Tibial nerve (tissue), 4 donors: ENCODE measurements at regions not wholly inside any gene's neighbourhood (a gene's known extent, or its start where the extent isn't known, plus 50 kb on each side); places are given as distances from the start of the nearest gene placed in this dataset.
"Not testable (repeated sequence)": the region's sequence is repeated elsewhere in the genome, so short reads cannot be mapped to it uniquely, and the experiment has no call there.

Experiments used
- DNase-seq, 2 donors: peaks; one replicate each; pipeline ENCODE4 v3.0.0-alpha.2; 2019; ENCODE audit warnings: low spot score in 2 of 2
- H3K27ac ChIP-seq, 4 donors: fragments of 200-600 bp; sonication (generic) in 3 of 4; one replicate each; pipeline ENCODE4 v1.5.1; 2017 to 2019; ENCODE audit warnings: mild to moderate bottlenecking in 1 of 4
- H3K27me3 ChIP-seq, 2 donors: fragments of 200-600 bp; sonication (generic) in 1 of 2; one replicate each; pipeline versions ENCODE4 v1.5.1 to v1.6.0; 2017 to 2019
- H3K36me3 ChIP-seq, 3 donors: fragments of 200-600 bp; sonication (generic); one replicate each; pipeline ENCODE4 v1.5.1; 2018 to 2019
- H3K4me1 ChIP-seq, 4 donors: fragments of 200-600 bp; sonication (generic) in 3 of 4; one replicate each; pipeline ENCODE4 v1.5.1; 2017 to 2019
- H3K4me3 ChIP-seq, 4 donors: fragments of 200-600 bp; sonication (generic) in 3 of 4; one replicate each; pipeline ENCODE4 v1.5.1; 2017 to 2019; ENCODE audit warnings: mild to moderate bottlenecking in 1 of 4, moderate library complexity in 1 of 4
- H3K9me3 ChIP-seq, 4 donors: fragments of 200-600 bp; sonication (generic) in 3 of 4; one replicate each; pipeline ENCODE4 v1.5.1; 2017 to 2019
- EP300 ChIP-seq, 2 donors: sonication (generic); formaldehyde crosslinking; IDR thresholded peaks; one replicate each; pipeline ENCODE4 v1.6.1; 2017; ENCODE audit warnings: antibody characterized with exemption in 2 of 2, mild to moderate bottlenecking in 1 of 2
- POLR2A ChIP-seq, 2 donors: fragments of 450-650 bp; IDR thresholded peaks; one replicate each; pipeline ENCODE4 v1.6.1; 2017; ENCODE audit warnings: antibody characterized with exemption in 2 of 2, mild to moderate bottlenecking in 2 of 2, moderate library complexity in 2 of 2
- WGBS, 2 donors: methylation state at CpG; one replicate each; pipeline ENCODE4 v1.1.5; 2018; 5-methylcytosine and 5-hydroxymethylcytosine counted together
- TF ChIP-seq, protein P1 (sequence below), 5 experiments: fragments of 200-600 bp in 3 of 5; fragments of 450-650 bp in 2 of 5; sonication (generic) in 3 of 5; IDR thresholded peaks; one replicate each; pipeline ENCODE4 v1.5.1; 2016 to 2019; ENCODE audit warnings: antibody characterized with exemption in 5 of 5, mild to moderate bottlenecking in 3 of 5, moderate library complexity in 2 of 5

DNA sequence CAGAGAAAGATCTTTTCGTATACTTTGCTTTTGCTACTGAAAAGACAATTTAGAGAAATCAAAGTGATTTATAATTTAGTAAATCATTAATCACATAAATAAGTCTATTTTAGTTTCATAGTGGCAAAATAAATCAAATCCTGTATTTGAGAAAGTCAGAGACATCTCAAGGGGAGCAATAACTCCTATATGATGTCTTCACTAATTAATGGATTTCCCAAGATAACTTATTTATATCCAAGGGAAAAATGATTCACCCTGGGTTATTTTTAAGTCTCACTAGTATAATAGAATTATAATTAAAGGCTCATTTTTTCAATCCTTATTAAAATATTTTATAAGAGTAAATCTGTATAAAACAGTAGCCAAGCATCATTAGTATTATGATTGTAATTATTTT lies 177.8 kb upstream of the GIMD1 start:
- H3K27me3 ChIP-seq: no peaks in the 10 kb centered on the region
- no peaks in the 10 kb centered on the region for H3K36me3 ChIP-seq
- H3K9me3 ChIP-seq: no peaks in the 10 kb centered on the region
- no peak overlapping the region for H3K4me3 ChIP-seq
- no peaks in the 10 kb centered on the region for H3K4me1 ChIP-seq
- DNase-seq: no peak
- TF ChIP-seq EP300 (IDR thresholded peaks at IDR 0.05) (no peak), POLR2A (IDR thresholded peaks at IDR 0.05) (no peak)
- TF ChIP-seq, protein P1, sequence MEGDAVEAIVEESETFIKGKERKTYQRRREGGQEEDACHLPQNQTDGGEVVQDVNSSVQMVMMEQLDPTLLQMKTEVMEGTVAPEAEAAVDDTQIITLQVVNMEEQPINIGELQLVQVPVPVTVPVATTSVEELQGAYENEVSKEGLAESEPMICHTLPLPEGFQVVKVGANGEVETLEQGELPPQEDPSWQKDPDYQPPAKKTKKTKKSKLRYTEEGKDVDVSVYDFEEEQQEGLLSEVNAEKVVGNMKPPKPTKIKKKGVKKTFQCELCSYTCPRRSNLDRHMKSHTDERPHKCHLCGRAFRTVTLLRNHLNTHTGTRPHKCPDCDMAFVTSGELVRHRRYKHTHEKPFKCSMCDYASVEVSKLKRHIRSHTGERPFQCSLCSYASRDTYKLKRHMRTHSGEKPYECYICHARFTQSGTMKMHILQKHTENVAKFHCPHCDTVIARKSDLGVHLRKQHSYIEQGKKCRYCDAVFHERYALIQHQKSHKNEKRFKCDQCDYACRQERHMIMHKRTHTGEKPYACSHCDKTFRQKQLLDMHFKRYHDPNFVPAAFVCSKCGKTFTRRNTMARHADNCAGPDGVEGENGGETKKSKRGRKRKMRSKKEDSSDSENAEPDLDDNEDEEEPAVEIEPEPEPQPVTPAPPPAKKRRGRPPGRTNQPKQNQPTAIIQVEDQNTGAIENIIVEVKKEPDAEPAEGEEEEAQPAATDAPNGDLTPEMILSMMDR (IDR thresholded peaks at IDR 0.05): no peak
- H3K27ac ChIP-seq: no peak overlapping the region
- 83 to 88% methylated on average over 1 of the region's 1 CpG for WGBS, 2 donors

DNA sequence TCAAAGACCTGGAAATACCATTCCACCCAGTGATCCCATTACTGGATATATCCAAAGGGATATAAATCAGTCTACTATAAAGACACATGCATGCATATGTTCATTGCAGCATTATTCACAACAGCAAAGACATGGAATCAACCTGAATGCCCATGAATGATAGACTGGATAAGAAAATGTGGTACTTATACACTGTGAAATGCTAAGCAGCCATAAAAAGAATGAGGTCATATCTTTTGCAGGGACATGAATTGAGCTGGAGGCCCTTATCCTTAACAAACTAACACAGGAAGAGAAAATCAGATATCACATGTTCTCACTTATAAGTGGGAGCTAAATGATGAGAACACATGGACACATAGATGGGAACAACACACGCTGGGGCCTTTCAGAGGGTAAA lies 174.0 kb upstream of the GIMD1 start:
- not testable (repeated sequence) for H3K36me3 ChIP-seq, H3K9me3 ChIP-seq, H3K27ac ChIP-seq, H3K4me3 ChIP-seq, H3K4me1 ChIP-seq, DNase-seq, H3K27me3 ChIP-seq
- 76 to 89% methylated on average over 1 of the region's 1 CpG for WGBS, 2 donors

DNA sequence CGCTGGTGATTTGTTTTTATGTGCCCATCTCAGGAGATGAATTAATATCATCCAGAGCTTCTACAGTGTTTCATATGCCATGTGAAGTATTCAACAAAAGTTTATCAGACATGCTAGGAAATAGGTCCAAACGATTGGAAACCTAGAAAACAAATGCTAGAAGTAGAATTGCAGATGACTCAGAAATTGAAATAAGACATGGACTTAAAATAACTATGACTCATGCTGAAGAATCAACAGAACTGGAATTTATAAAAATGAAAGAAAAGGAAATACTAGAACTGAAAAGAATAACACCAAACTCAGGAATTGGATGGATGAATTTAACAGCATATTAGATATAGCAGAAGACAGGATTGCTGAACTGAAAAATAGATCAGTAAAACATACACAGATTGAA lies 172.7 kb upstream of the GIMD1 start:
- Histone ChIP-seq H3K27ac (no peak overlapping the region), H3K9me3 (no peaks in the 10 kb centered on the region), H3K27me3 (no peaks in the 10 kb centered on the region), H3K4me1 (no peaks in the 10 kb centered on the region), H3K4me3 (no peak overlapping the region), H3K36me3 (no peaks in the 10 kb centered on the region)
- no peak for DNase-seq
- 65 to 70% methylated on average over 2 of the region's 2 CpGs for WGBS, 2 donors
- TF ChIP-seq POLR2A (IDR thresholded peaks at IDR 0.05) (no peak), EP300 (IDR thresholded peaks at IDR 0.05) (no peak)
- TF ChIP-seq, protein P1 (IDR thresholded peaks at IDR 0.05): no peak

DNA sequence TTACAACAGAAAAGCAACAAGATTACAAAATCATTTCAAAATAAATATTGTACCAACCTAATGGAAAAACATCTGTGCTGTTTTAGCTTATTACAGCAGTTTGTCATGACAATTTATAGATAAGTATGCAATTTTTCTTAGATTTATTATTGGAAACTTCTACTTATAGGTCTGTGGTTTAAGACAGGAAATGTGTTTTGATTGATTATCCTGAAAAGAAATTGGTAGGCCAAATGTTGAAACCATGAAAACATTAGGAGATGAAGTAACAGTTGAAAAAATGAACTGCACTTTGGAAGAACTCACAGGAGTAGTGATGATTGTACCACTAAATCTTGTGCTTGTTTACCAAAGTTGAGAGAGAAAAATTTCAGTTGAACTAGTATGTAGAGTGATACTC lies 162.2 kb upstream of the GIMD1 start:
- DNase-seq: no peak
- no peak overlapping the region for H3K27ac ChIP-seq
- no peaks in the 10 kb centered on the region for H3K4me1 ChIP-seq
- H3K9me3 ChIP-seq: no peaks in the 10 kb centered on the region
- no peaks in the 10 kb centered on the region for H3K36me3 ChIP-seq
- TF ChIP-seq, protein P1 (IDR thresholded peaks at IDR 0.05): no peak
- TF ChIP-seq POLR2A (IDR thresholded peaks at IDR 0.05) (no peak), EP300 (IDR thresholded peaks at IDR 0.05) (no peak)
- no peak overlapping the region for H3K4me3 ChIP-seq
- no peaks in the 10 kb centered on the region for H3K27me3 ChIP-seq

DNA sequence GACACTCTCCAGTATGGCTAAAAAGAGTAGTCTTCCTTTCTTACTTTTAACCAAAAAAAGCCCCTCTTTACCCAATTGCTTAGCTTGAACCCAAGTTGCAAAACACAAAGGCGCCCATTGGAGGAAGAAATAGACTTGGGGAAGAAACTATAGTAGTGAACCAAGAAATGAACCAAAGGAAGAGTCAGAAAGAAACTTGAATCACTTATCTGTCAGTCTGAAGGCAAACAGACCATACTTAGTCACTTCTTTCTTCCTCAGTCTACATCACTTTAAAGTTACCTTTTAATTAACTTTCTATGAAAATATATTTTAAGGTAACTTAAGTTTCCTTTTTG lies 161.4 kb upstream of the GIMD1 start:
- no peaks in the 10 kb centered on the region for H3K4me1 ChIP-seq
- no peaks in the 10 kb centered on the region for H3K36me3 ChIP-seq
- H3K9me3 ChIP-seq: peaks cover 0 to 6% (median 0%) of the 10 kb centered on the region in 4 donors
- H3K4me3 ChIP-seq: no peak overlapping the region
- WGBS, 2 donors: 85 to 98% methylated on average over 1 of the region's 1 CpG
- H3K27ac ChIP-seq: no peak overlapping the region
- TF ChIP-seq EP300 (IDR thresholded peaks at IDR 0.05) (no peak), POLR2A (IDR thresholded peaks at IDR 0.05) (no peak)
- TF ChIP-seq, protein P1 (IDR thresholded peaks at IDR 0.05): no peak
- no peak for DNase-seq
- H3K27me3 ChIP-seq: no peaks in the 10 kb centered on the region

DNA sequence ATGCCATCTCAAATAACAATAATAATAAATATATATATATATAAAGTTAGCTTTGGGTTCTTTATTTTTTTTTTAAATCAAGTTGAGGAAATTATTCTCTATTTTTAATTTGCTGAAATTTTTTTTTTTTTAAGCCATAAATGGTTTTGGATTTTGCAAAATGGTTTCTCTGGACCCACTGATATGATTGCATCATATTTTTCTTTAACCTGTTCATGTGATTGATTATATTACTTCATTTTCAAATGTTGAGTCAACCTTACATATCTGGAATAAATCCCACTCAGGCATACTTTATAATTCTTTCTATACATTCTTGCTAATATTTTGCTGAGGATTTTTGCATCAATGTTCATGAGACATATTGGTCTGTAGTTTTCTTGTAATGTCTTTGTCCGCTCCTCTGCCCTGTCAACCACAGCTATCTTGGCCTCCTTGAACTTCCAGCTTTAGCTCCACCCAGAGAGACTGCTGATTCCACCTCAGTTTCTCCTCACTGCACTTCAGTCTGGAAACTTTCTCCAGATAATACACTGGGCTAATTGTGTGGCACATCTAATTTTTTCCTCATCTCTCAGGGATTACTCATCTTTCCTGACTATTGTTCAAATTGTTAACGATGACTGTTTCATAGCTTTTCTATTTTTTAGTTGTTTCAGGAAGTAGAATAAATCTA lies 160.9 kb upstream of the GIMD1 start:
- 70 to 72% methylated on average over 2 of the region's 2 CpGs for WGBS, 2 donors
- DNase-seq: no peak
- H3K36me3 ChIP-seq: no peaks in the 10 kb centered on the region
- no peaks in the 10 kb centered on the region for H3K4me1 ChIP-seq
- H3K27ac ChIP-seq: no peak overlapping the region
- no peaks in the 10 kb centered on the region for H3K27me3 ChIP-seq
- TF ChIP-seq EP300 (IDR thresholded peaks at IDR 0.05) (no peak), POLR2A (IDR thresholded peaks at IDR 0.05) (no peak)
- TF ChIP-seq, protein P1 (IDR thresholded peaks at IDR 0.05): no peak
- peaks cover 0 to 6% (median 0%) of the 10 kb centered on the region in 4 donors for H3K9me3 ChIP-seq
- no peak overlapping the region for H3K4me3 ChIP-seq
